ENCODE measurements at regions not wholly inside any gene's neighbourhood (a gene's known extent, or its start where the extent isn't known, plus 50 kb on each side); places are given as distances from the start of the nearest gene placed in this dataset.

DNA sequence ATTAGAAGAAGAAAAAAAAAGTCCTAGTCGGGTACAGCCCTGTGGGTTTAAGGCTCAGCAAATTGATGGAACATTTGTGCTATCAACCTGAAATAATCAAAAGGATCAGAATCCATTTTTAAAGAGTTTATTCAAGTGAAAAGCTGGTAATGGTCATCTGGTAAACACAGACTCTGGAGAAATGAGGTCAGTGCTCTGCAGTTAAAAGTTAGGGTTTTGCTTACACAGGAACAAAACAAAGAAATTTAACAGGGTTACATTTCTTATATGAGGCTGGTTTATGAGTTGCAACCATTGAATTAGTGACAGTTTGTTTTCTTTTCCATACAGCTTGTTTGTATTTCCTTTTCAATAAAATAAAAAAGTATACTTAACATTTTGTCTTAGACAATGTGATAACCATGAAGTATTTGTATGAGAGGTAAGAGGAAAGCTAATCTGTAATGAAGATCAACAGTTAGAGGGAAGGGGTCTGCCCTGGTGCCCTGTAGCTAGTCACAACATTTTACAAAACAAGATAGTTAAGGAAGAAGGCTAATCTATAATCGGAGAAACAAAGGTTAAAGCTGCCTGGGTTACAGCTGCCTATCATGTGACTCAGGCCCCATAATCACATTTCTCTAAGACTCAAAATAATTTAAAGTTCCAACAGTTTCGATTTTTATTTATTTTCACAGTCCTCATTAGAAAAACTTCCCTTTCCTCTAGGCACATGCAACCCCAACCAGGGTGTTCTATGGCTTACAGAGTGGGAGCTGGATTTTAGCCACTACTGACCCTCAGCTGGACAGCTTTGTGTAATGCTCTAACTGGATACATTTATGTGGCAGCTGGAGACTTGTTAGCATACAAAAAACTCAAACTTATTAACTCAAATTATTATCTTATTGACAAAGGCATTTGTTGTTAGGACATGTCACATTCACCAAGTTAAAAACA, 98.1 kb upstream of the ACP3 start:
- DNase-seq (ENCODE audit: extremely low read depth, low read depth): no peak
- no peak overlapping the region for H3K4me3 ChIP-seq (replicated peaks; ENCODE audit: low read depth, low read length)
- TF ChIP-seq, protein P1, sequence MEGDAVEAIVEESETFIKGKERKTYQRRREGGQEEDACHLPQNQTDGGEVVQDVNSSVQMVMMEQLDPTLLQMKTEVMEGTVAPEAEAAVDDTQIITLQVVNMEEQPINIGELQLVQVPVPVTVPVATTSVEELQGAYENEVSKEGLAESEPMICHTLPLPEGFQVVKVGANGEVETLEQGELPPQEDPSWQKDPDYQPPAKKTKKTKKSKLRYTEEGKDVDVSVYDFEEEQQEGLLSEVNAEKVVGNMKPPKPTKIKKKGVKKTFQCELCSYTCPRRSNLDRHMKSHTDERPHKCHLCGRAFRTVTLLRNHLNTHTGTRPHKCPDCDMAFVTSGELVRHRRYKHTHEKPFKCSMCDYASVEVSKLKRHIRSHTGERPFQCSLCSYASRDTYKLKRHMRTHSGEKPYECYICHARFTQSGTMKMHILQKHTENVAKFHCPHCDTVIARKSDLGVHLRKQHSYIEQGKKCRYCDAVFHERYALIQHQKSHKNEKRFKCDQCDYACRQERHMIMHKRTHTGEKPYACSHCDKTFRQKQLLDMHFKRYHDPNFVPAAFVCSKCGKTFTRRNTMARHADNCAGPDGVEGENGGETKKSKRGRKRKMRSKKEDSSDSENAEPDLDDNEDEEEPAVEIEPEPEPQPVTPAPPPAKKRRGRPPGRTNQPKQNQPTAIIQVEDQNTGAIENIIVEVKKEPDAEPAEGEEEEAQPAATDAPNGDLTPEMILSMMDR (IDR thresholded peaks at IDR 0.05; ENCODE audit: low read depth, low read length, missing control alignments): no peak

DNA sequence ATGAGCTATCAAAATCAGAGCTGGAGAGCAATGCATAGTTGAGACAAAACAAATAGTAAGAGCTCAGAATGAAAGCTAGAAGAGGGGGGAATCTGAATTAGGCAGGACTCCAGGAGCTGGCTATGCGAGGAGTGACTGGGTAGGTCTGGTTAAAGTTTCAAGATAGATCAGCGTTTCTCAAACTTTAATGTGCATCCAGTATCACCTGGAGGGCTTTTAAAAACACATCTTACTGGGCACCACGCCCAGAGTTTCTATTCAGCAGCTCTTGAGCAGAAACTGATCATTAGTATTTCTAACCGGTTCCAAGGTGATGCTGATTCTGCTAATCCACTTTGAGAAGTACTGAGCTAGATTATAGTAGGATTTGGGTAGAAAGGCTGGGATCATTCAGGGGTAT, 96.2 kb upstream of the ACP3 start:
- TF ChIP-seq, protein P1 (IDR thresholded peaks at IDR 0.05; ENCODE audit: low read depth, low read length, missing control alignments): no peak
- no peak overlapping the region for H3K4me3 ChIP-seq (replicated peaks; ENCODE audit: low read depth, low read length)
- DNase-seq (ENCODE audit: extremely low read depth, low read depth): no peak

DNA sequence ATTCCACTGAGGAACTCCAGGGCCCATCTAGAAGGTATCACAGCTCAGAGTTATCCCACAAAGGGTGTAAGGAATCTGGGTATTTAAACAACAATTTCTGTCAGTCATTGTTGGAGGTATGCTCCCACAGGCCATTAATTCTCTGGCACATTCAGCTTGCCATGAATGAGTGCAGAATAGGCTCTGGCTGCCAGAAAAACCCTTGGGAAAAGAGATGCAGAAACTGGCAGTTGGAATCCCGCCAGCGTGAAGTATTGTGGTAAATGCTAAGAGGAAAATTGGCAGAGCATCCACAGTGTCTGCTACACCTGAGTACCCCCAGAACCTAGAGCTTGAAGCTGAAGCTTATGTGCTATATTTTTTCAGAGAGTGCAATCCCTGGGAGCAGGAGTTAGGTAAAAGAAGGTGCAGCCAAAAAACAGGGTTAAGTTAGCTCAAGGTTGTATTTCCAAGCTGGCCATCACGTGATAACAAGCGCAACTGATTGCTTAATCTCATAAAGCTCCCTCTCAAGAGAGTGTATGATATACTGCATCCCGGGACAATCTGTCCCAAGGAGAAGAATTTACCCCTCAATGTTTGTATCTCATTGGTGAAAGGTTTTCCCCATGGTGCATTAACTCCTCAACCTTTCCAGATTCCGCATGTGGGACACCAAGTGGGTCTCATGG, 94.2 kb upstream of the ACP3 start:
- H3K4me3 ChIP-seq (replicated peaks; ENCODE audit: low read depth, low read length): no peak overlapping the region
- TF ChIP-seq, protein P1 (IDR thresholded peaks at IDR 0.05; ENCODE audit: low read depth, low read length, missing control alignments): no peak
- DNase-seq (ENCODE audit: extremely low read depth, low read depth): no peak

DNA sequence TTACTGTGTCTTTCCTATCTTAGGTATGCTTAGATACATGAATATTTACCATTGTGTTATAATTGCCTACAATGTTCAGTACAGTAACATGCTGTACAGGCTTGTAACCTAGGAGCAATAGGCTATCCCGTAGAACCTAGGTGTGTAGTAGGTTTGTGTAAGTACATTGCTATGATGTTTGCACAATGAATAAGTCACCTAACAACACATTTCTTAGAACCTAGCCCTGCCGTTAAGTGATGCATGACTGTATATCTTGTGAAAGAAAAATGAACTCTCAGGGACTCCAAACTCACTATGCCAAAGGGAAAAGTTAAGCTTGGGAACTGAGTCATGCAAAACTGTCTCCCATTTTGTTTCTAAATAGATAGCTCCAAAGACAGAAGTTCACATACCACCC, 91.5 kb upstream of the ACP3 start:
- TF ChIP-seq, protein P1 (IDR thresholded peaks at IDR 0.05; ENCODE audit: low read depth, low read length, missing control alignments): no peak
- no peak for DNase-seq (ENCODE audit: extremely low read depth, low read depth)
- no peak overlapping the region for H3K4me3 ChIP-seq (replicated peaks; ENCODE audit: low read depth, low read length)

DNA sequence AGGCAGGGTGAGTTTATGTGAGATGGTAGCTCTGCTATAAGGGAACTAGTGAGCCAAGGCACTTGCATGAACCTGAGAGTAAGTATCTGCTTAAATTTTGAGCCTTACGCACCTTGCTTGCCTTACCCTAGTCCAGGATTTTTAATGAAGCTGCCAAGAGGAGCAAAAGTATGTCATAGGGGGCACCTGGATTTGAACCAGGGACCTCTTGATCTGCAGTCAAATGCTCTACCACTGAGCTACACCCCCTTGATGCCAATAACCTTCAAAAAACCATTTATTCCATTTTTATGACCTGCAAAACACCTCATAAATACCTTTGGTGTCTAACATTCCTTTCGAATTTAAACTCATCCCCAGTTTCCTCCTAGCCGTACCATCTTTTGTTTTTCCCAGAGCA, 88.3 kb upstream of the ACP3 start:
- no peak for DNase-seq (ENCODE audit: extremely low read depth, low read depth)
- no peak overlapping the region for H3K4me3 ChIP-seq (replicated peaks; ENCODE audit: low read depth, low read length)
- TF ChIP-seq, protein P1 (IDR thresholded peaks at IDR 0.05; ENCODE audit: low read depth, low read length, missing control alignments): no peak

DNA sequence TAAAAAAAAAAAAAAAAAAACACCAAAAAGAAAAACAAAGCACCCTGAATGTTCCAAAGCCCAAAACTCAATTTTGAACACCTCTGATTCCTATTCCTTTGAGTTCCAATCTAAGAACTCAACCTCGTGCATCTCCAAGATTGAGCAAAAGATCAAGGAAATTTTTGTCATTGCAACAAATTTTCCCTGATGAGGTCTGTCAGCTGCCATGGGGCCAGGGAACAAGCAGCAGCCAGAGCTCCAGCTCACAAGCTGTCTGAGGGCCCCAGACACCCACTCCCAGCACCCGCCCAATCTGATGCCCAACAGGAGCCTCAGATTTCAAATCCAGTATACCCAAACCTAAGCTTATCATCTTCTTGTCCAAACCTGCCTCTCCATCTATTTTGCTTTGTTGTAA, 87.6 kb upstream of the ACP3 start:
- H3K4me3 ChIP-seq (replicated peaks; ENCODE audit: low read depth, low read length): no peak overlapping the region
- DNase-seq (ENCODE audit: extremely low read depth, low read depth): no peak
- TF ChIP-seq, protein P1 (IDR thresholded peaks at IDR 0.05; ENCODE audit: low read depth, low read length, missing control alignments): no peak

Measured in HFF-Myc (cell line).